ENCODE measurements at regions not wholly inside any gene's neighbourhood (a gene's known extent, or its start where the extent isn't known, plus 50 kb on each side); places are given as distances from the start of the nearest gene placed in this dataset.

DNA sequence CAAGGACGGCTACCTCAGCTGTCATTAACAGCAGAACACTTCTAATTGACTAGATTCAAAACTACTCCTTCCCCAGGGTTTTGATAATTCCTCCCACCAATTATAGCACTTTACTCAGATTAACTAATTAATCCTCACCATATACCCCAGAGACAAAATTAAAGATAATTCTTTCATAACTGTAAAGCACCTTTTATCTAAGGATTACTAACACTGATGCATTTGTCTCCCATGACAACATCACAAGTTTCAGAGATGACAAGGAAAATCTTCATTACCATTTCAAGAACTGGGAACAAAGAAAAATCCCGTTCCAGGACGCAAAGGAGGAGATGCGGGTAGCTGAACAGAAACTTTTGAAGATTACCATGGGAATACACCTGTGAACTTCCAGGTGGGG is 129.4 kb upstream of the ITGA6 start:
- TF ChIP-seq POLR2AphosphoS5 (IDR thresholded peaks at IDR 0.05) (no peak), POLR2A (IDR thresholded peaks at IDR 0.05) (no peak)
- TF ChIP-seq, protein P1, sequence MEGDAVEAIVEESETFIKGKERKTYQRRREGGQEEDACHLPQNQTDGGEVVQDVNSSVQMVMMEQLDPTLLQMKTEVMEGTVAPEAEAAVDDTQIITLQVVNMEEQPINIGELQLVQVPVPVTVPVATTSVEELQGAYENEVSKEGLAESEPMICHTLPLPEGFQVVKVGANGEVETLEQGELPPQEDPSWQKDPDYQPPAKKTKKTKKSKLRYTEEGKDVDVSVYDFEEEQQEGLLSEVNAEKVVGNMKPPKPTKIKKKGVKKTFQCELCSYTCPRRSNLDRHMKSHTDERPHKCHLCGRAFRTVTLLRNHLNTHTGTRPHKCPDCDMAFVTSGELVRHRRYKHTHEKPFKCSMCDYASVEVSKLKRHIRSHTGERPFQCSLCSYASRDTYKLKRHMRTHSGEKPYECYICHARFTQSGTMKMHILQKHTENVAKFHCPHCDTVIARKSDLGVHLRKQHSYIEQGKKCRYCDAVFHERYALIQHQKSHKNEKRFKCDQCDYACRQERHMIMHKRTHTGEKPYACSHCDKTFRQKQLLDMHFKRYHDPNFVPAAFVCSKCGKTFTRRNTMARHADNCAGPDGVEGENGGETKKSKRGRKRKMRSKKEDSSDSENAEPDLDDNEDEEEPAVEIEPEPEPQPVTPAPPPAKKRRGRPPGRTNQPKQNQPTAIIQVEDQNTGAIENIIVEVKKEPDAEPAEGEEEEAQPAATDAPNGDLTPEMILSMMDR (IDR thresholded peaks at IDR 0.05 in 8 of 11, conservative IDR thresholded peaks at IDR 0.05 in 3 of 11), result no peak

Data from spleen (tissue), 7 donors.